GM19239 (cell line): ENCODE measurements at regions not wholly inside any gene's neighbourhood (a gene's known extent, or its start where the extent isn't known, plus 50 kb on each side); places are given as distances from the start of the nearest gene placed in this dataset.
"Not testable (repeated sequence)": the region's sequence is repeated elsewhere in the genome, so short reads cannot be mapped to it uniquely, and the experiment has no call there.

Experiments
- DNase-seq: peaks from one replicate; pipeline ENCODE4 v3.0.0; 2011; ENCODE audit warnings: low spot score; ENCODE audit not compliant: insufficient read length
- FAIRE-seq: peaks from 2 replicates; lab custom pipeline; 2011; peaks lifted over from hg19 to GRCh38; lab: Jason Lieb, UNC

DNA sequence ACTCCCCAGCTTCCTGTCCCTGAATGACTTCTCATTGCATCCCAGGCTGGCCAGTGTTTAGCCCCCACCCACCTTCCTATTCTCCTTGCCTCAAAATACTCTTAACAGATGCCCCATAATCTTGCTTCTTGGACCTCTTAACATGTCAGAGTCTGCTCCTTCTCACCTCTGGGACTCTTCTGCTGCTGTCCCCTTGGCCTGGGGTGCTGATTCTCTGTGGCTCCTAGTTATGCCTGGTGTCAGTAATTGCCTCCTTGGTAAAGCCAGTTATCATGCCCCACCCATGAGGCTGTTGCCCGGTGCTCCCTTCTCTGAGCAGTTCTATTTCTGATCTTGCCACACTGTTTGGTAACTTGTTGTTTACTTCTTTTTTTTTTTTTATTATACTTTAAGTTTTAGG, 256.8 kb downstream of the STIM2 start:
- no peak for FAIRE-seq
- DNase-seq = no peak

DNA sequence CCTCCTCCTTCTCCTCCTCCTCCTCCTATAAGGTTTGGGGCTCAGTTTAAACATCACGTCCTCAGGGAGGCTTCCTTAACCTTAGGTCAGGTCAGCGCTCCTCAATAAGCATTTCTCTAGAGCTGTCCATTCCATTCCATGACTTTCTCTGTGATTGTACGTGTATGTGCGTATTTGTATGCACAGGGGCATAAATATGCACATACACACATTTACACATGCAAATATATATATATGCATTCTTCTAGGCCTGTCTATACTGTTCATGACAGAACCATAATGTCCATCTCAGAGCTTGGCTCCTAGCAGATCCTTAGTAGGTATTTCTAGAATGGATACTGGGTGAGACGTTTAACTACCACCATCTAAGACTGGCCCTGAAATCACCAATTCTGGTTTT, 258.6 kb downstream of the STIM2 start:
- FAIRE-seq (no peak), DNase-seq (no peak)

GRCh38 chr4:27121830-27122229, 261.2 kb downstream of the STIM2 start:
- no peak for FAIRE-seq

DNA sequence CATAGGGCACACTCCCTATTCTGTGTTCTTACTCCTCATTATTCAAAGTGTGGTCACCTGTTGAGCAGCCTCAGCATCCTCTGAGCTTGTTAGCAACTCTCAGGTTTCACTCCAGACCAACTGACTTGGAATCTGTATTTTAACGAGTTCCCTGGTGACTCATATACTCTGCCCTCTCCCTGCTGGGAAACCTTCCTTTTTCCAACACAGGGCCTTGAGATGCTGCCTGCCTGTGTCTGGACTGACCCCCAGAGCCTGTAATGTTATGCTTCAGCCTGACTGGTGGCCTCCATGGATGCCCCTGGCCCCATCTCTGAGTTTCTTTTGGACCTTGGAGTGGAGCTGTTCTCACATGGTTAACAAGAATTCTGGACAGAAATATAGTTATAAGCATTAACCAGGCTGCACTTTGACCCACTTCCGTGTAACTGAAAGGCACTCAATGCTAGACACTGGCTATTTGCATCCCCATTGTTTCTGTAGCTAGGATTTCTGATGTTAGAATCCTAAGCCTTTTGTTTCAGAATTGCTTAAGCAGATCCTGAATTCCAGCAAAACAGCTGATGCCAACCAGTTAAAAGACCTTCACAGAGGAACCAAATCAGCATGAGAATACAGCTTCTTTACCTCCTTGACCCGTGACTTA, 262.6 kb downstream of the STIM2 start:
- no peak for DNase-seq
- no peak for FAIRE-seq

More at GRCh38 chr4:27121830-27122229, 261.2 kb downstream of the STIM2 start:
- no peak for DNase-seq

DNA sequence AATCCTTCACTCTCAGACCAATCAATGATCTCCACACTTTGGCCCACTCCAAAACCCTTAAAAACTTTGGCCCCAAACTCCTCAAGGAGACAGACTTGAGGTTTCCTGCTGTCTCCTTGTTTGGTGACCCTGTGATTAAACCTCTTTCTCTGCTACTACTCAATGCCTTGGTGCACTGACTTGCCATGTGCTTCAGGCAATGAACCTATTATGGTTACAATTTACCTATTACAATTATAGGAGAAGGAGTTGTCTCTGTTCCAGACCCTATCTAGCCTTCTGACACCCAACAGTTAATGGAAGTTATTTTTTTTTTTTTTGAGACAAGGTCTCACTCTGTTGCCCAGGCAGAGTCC, 263.1 kb downstream of the STIM2 start:
- FAIRE-seq = no peak
- no peak for DNase-seq

- not testable (repeated sequence) for FAIRE-seq, DNase-seq
Observed at GRCh38 chr4:27126895-27127294, 266.3 kb downstream of the STIM2 start.

- DNase-seq = no peak
- no peak for FAIRE-seq
Observed at GRCh38 chr4:27128443-27128842, 267.8 kb downstream of the STIM2 start.

DNA sequence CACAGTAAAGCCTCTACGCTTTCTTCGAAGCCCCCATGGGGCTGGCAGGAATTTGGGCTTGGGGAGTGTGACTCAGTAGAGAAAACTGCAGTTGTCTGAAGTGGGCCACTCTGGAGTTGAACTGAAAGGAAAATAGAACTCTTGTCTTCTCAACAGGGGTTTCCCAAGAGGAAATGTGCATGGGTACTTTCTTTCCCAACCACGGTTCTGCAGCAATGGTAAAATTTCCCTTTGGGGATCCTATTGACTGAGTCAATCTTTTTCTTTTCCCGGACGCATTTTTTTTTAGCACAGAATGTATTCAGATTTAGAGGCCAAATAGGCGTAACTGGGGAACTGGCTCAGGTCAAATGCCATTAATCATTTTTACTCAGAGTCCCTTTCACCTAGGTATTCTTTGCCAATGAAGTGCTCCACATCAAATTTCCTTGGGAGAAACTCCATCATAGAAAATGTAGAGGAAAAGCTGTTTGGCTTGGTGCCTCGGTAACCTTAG, 269.3 kb downstream of the STIM2 start:
- no peak for FAIRE-seq
- no peak for DNase-seq

- no peak for DNase-seq
- no peak for FAIRE-seq
Observed at GRCh38 chr4:27132497-27132896, 271.9 kb downstream of the STIM2 start.

GRCh38 chr4:27140486-27140885, 279.8 kb downstream of the STIM2 start:
- FAIRE-seq (no peak), DNase-seq (no peak)

- no peak for FAIRE-seq
- DNase-seq = no peak
Observed at GRCh38 chr4:27141530-27141929, 280.9 kb downstream of the STIM2 start.

GRCh38 chr4:27142841-27143240, 282.2 kb downstream of the STIM2 start:
- DNase-seq = no peak
- FAIRE-seq = no peak

- FAIRE-seq = no peak
Observed at GRCh38 chr4:27145597-27145996, 285.0 kb downstream of the STIM2 start.

DNA sequence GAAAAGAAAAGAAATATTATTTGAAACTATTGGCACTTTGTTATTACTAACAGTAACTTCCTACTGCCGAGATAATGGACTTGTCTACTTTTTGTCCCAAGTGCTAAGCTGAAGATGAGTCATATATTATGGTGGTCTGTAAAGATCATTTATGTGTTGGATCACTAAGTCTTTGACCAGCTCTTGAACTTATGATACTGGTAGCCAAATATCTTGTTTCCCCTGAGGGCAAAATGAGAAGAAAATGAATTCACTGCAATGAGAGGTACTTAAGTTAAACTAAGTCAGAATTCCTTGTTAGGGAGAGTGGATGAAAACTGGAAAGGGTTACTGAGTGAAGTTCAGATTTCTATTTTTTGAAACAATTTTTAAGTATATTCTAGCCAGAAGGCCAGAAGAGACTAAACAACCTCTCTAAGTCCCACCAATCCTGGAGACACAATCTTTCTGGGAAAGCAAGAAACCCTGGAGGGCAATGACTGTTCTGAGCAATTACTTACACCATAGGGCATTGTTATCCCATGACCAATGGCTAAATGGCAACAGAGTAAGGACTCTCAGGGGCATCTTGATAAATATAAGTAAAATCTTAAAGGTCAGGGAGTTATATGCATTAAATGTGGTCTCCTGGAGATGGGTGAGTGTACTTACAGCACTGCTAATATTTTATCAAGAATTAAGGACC, 287.7 kb downstream of the STIM2 start:
- no peak for FAIRE-seq
- DNase-seq = no peak

More at GRCh38 chr4:27145597-27145996, 285.0 kb downstream of the STIM2 start:
- no peak for DNase-seq

GRCh38 chr4:27149541-27150212, 289.0 kb downstream of the STIM2 start:
- FAIRE-seq = no peak
- DNase-seq = no peak

DNA sequence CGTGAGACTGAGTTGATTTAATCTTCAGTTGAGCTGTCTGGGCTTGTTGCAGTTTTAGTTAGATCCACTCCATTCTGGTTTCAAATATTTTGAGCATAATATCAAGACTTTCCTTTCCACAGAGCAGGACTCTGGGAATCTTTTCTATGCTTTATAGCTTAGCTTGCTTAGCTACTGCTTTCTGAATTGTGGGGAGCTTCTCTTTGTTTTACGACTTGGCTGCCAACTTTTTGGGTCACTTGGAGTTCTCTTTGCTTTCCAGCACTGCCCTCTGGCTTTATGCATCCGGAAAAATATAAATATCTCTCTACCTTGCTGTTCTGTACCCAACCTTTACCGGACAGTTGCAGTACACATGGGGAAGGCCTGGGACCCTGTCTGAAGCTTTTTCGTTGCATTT, 292.1 kb downstream of the STIM2 start:
- no peak for DNase-seq

GRCh38 chr4:27154706-27155105, 294.1 kb downstream of the STIM2 start:
- FAIRE-seq (no peak), DNase-seq (no peak)

More for the DNA sequence above, 292.1 kb downstream of the STIM2 start:
- no peak for FAIRE-seq

DNA sequence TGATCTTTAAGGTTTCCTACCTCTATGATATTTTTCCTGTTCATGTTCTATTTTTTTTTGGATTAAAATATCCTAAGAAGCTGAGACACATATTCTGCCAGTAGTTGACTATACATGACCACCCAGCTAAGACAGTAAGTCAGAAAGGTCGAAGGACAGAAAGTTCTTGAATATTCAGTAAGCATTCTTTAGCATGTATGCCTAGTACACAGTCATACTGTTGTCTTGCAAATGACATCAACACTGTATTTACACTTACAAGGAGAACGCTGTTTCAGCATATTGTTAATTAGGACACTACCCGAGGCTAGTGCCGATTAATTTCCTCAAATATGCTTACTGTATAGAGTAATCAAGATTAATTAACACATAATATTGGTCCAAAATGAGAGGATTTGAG, 300.6 kb downstream of the STIM2 start:
- DNase-seq (no peak), FAIRE-seq (no peak)

GRCh38 chr4:27168783-27169182, 308.1 kb downstream of the STIM2 start:
- DNase-seq = no peak
- FAIRE-seq = no peak

DNA sequence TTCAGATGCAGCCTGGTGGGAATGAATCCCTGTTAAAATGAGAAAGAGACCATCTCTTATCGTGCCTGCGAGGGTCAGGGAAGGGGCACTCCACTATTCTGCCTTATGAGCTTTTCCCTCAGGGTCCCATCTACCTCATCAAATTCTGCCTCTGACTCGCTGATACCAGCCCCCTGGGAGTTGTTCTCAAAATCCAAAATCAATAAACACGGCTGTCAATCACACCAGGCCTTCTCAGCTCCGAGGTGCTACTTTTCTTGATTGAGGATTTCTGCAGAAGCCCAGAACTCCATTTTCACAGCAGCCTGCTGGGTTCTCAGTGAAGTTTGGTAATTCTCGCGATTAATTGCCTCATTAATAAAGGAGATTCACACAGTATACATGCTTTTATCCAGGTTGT, 312.6 kb downstream of the STIM2 start:
- no peak for FAIRE-seq
- no peak for DNase-seq

GRCh38 chr4:27176400-27176799, 315.8 kb downstream of the STIM2 start:
- no peak for FAIRE-seq

More at GRCh38 chr4:27176400-27176799, 315.8 kb downstream of the STIM2 start:
- DNase-seq = no peak
